NK-92 treated with Interleukin-12 subunit alpha and Interleukin-12 subunit beta, amount 100 ng/mL, for 24 hours (cell line): ENCODE measurements at regions not wholly inside any gene's neighbourhood (a gene's known extent, or its start where the extent isn't known, plus 50 kb on each side); places are given as distances from the start of the nearest gene placed in this dataset.
"Not testable (repeated sequence)": the region's sequence is repeated elsewhere in the genome, so short reads cannot be mapped to it uniquely, and the experiment has no call there.

Experiments used
- DNase-seq: peaks from one replicate; lab custom pipeline; 2025; lab: John Stamatoyannopoulos, UW

DNA sequence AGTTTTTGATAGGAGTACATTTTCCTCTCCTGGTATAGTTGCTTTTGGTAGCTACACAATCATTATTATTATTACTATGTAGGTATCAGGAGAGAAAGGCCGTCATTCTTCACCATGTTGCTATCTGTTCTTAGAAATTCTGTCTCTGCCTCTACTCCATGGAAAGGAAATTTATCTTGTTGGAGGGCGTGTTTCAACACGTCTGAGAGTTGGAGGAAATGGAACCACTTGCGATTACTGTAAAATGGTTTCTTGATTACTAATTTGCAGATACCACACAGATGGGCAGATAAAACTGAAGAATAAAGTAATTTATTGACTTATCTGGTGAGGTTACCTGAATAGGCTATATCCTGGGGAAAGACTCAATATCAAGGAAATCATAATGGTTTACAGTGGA lies 488.4 kb downstream of the NR2F2 start:
- DNase-seq: no peak

DNA sequence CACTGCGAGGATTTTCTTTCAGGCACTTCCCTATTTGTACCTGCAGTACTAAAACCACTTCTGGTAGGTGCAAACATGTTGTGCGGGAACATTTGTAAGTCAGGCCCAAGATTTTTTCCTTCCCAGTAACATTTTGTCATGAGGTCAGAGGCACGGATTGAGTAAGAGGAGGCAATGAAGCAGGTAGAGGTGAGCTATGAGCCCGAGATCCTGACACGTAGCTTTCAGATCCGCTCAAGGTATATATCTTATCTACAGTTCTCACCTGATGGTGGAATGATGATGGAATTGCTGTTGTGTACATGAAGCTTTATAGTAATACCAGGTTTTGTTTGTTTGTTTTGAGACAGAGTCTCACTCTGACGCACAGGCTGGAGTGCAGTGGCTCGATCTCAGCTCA lies 497.5 kb downstream of the NR2F2 start:
- no peak for DNase-seq

DNA sequence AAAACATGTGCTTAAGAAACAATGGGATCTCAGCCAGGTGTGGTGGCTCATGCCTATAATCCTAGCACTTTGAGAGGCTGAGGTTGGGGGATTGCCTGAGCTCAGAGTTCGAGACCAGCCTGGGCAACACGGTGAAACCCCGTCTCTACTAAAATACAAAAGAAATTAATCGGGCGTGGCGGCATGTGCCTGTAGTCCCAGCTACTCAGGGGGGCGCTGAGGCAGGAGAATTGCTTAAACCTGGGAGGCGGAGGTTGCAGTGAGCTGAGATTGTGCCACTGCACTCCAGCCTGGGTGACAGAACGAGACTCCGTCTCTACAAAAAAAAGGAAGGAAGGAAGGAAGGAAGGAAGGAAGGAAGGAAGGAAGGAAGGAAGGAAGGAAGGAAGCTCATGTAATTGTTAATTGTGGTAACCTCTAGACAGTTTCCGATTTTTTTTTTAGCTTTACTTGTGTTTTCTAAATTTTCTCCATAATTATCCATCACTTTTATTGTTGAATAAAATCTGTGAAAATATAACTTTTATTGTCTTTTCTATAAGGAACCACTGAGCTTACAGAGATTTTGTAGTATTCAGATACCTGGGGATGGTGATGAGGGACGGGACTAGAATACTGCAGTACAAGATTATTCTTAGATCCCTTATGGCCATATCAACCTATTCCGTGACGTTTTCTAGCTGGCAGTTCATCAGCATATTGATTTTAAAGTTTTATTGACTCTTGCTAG lies 506.9 kb downstream of the NR2F2 start:
- DNase-seq: no peak

DNA sequence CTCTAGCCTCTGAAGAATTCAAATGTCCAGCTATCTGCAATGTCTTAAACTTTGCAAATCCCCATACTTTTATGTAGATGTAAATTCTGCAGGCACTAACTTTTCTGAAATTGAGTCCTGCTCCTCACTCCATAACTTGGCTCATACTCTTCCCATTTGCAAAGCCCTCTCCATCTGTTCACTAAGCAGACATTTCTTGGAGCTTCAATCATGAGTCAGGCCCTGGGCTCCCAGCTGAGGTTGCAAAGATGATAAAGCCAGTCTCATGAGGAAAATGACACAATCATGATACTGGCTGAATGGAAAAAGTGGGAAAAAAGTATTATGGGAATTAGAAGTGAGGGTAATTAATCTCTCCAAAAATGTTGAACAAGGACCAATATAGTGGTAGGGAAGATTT lies 507.6 kb downstream of the NR2F2 start:
- no peak for DNase-seq

DNA sequence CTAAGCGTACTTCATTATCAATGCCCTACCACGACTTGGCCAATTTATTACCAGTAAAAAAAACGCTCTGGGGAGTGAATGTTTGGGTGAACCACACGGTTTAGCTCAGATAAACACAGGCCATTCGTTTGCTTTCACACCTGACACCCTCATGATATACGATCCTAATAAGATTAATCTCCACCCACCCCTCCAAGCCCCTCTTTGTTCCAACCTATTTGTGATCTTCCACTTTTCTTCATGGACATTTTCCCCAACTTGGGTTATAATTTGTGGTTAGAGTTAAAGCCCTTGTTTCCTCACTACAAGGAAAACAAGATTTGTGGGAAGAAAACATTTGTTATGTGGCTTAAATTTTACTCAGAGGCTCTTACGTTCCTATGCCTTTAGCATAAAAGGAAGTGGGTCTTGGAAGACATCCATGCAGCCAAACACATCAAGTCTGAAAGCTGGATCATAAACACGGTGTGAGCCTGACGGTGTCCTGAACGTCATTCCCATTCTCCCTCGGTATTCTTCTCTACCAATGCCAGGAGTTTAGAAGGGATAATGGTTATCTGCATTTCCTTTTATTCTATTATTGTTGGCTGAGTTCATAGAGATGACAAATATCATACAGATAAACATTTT lies 518.9 kb downstream of the NR2F2 start:
- DNase-seq: no peak

DNA sequence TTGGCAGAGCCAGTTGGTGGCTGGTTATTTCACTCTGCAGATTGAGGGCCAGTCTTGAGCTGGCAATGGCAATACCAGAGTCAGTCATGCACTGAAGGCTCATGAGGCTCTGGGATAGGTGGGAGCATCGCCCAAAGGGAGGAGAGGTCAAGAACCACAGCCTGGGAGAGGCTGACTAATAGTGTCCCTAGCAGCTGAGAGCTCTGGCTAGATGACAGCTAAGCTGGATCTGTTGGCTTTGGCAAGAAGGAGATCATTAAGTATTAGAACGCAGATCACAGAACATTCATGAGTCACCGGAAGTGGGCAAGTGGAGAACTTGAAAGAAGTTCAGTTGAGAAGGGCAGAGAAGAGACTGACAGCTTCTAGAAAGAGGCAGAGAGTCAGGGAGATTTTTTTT lies 521.1 kb downstream of the NR2F2 start:
- no peak for DNase-seq

DNA sequence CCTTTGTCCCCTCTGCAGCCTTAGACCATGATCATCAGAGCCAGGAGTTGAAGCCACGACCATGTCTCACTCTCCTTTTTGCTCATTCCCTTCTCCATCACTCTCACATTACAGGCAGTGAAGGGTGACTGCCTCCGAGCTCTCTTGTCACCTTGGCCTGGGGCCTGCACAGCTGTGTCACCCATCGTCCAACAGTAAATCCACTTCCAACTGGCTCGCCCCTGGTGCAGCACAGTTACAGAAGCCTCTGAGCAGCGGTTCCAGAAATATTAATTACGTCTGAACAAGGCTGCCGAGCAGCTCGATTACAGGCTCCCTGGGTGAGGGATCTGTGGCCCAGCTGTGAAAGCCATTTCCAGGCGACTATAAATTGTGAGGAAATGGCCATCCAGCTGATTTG lies 528.2 kb downstream of the NR2F2 start:
- DNase-seq: no peak

DNA sequence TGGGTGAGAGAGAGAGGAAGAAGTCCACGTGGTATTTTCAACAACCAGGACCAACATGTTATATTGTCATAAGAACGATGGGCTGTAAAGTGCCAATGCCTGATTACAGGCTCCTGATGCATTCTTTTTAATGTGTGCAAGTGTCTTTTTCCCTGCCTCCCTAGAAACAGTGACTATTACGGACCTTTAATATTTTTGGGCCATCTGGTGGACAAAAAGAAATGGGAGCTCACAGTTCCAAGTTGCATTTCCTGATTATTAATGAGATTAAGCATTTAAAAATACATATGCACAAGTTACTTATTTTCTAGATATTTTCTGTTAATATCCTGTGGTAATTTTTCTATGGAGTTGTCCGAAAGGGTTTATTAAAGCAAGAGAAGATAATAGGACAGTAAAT lies 530.2 kb downstream of the NR2F2 start:
- no peak for DNase-seq

DNA sequence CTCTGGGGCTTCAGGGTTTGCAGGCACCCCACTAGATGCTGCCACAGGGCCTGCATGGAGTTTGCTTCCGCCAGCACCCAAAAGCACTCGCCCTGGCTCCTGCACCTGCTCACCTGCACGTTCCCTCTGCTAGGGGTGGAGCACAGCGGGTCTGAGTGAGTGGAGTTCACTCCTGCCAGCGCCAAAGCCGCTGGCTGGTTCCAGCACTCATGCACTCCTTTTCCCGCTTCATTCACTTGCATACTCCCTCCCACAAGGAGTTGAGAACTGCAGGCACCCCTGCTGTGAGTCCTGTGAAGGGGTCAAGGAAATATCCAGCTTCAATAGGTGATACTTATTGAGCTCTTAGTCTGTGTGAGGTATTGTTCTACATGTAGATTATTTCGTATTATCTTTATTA lies 537.5 kb downstream of the NR2F2 start:
- DNase-seq: no peak

DNA sequence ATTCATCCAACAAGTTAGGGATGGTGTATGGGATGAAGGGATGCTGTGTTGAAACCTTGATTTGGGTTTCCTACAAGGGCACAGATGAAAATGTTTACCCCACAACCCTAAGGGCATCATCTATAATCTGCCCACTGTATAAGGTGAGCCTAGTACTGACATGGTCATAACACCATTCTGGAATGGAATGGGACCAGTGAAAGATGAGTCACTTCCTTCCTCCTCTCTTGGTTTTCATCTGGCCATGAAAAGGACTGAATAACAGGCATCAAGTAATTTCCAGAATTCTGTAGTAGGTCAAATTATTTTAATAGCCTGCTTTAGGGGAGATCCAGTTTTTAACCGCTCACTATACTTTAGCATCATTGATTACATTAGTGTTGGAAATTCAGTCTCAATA lies 538.6 kb downstream of the NR2F2 start:
- no peak for DNase-seq

DNA sequence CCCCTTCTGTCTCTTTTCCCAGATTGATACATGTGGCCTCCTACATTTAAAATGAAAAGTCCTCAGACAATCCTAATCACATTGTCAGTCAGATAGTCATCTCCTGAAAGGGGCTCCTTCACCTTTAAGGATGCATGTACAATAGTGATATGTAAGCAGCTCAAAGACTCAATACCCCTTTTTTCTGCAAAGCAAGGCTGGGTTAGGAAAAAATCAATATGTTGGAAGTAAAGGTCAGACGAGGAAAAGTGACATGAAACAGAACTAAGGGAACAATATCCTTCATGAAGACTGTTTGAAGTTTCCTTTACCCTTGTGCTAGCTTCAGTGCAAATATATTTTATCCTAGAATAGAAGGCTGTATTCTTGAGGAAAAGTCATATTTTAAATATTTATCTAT lies 539.3 kb downstream of the NR2F2 start:
- no peak for DNase-seq

DNA sequence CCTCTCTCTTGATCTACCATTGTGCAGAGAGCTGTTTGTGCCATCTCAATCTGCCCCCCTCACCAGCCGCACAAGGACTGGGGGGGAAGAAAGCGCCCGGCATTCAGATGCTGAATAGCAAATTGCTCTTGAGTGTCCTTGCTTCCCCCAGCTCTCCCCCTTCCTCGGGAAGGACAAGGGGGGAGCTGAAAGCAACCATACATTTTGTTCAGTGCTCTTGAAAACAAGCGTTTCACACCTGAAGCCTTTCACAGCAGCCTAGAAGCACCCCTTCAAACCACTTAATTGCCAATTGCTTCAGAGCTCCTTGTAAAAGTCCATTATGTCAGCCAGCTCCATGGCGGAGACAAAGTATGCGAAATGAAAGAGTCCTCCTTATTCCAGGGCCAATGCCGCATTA lies 540.1 kb downstream of the NR2F2 start:
- DNase-seq: no peak

DNA sequence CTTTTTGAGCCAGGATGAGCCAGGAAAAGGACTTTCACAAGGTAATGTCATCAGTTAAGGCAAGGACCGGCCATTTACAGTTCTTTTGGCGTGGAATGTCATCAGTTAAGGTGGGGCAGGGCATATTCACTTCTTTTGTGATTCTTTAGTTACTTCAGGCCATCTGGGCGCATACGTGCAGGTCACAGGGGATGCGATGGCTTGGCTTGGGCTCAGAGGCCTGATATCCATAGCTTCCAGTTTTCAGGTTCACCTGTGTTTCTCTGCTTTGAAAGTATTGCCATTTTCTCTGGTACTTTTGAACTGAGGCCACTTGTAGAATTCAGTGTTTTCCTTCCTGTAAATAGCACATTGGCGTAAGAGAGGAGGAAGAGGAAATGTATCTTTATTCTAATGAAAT lies 546.9 kb downstream of the NR2F2 start:
- DNase-seq: not testable (repeated sequence)

DNA sequence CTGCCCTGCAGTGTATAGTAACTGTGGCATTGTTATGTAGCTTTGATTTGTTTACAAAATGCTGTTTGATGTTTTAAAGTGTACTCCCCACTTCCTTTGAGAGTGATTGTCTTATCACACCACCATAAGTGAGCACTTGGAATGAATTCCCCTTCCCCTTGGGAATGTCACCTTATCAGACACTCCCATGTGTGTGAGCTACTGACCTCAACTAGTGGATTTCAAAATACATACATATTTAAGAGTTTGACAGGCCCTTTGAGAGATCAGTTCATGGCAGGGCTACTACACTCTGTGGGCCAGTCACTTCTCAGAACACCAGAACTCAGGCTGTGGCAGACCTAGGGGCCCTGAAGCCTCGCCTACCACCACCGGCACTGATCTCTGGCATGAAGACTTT lies 547.6 kb downstream of the NR2F2 start:
- DNase-seq: no peak

DNA sequence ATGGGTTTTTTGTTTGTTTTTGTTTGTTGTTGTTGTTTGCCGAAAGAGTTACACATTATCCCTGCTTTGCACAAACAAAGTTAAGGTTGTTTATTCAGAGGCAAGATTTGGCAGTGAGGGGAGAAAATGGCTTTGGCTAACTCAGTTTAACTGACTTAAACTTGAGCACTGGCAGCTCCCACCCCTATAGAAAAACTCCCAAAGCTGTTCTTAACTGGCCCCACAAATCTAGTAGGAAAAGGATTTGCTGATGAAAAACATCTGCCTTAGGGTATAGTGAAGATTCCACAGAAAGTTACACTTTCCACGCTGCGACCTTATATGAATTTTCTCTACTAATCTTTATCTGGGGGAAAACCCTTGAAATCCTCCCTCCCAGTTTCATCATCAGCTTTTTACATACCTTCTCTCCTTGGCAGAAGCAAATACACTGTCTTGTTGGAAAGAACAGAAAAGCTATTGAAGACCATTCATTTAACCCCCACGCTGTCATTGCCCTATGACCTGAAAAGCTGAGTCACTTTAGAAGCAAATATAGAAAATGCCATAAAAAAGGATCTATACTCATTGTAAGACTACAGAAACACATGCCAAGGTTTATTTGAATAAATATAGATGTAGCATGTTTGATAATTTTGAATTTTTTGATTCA lies 551.7 kb downstream of the NR2F2 start:
- DNase-seq: no peak

DNA sequence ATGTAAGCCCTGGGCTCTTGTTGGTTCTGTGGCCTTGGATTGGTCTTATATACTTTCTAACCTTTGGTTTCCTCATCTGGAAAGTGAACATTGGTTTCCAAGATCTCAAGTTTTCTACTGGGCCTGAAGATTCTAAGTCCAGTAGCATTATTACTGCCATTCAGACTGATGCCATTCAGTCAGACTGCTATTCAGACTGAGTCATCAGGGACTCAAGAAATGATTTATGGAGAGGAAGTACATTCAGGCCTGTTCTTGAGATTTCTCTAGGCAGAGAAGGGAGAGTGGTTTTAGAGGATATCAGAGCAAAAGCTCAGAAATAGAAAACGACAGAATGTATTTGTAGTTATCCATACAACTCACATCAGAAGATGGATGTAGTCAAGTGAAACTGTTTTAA lies 557.2 kb downstream of the NR2F2 start:
- DNase-seq: no peak

DNA sequence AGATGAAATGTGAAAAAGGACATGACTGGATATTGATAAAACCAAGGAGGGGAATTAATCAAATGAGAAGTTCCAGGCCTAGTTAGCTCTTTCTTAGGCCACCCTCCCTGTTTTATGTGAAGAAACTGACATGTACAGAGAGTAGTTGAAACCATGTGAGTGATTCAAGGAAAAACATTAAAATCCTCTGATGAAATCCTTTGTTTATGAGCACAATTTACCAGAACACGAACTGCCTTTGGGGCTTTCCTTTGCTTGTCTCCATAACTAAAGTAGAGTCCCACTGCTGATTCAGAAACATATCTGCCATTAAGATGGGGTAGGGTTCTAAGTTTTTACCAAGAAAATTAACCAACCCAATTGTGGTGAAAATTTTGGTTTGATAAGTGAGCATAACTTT lies 558.3 kb downstream of the NR2F2 start:
- no peak for DNase-seq

DNA sequence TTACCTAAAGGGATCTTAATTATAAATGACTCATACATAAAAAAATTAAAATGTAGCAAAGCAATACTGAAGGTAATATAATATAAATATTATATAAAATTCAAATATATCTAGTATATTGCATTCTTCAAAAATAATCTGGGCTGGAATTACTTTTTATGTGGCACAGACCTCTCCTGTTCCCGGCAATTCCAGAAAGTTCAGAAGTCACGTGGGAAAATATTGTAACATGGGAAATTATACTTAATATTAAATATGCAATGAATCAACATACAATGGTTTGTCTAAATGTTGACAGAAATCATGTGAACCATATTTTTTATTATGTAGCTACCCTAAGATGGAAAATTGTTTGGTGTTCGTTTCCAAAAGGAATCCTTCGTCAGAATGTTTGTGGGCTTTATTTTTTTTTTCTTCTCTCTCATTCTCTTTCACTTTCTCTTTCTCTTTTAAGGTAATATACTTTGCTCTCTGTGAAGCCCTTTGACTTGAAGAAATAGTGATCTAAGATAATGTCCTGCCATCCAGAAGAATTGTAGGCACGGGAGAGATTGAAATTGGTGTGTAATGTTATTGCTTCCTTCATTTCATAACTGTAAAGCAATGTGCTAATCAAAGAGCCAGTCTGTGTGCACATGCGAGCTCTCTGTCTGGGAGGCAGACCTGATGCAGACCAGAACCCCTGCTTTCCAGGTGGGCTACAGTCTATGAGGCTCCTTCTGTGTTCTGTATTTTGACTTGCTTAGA lies 559.4 kb downstream of the NR2F2 start:
- no peak for DNase-seq

DNA sequence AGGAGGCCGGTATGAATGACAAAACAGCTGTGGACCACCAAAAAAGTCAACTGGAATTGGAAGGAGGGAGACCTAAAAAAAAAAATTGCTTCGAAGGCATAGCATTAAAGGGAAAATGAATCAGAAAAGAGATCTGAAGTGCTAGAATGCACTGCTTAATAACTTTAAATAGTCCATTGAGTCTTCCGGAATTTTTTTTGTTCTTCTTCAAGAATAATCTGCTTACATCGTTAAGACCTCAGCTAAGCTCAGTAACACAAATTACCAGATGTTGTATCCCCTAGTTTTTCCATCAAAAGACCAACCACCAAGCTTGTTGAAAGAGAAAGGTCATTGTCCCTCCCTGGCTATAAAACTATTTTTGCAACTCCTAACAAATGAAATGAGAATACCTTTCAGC lies 560.5 kb downstream of the NR2F2 start:
- no peak for DNase-seq

DNA sequence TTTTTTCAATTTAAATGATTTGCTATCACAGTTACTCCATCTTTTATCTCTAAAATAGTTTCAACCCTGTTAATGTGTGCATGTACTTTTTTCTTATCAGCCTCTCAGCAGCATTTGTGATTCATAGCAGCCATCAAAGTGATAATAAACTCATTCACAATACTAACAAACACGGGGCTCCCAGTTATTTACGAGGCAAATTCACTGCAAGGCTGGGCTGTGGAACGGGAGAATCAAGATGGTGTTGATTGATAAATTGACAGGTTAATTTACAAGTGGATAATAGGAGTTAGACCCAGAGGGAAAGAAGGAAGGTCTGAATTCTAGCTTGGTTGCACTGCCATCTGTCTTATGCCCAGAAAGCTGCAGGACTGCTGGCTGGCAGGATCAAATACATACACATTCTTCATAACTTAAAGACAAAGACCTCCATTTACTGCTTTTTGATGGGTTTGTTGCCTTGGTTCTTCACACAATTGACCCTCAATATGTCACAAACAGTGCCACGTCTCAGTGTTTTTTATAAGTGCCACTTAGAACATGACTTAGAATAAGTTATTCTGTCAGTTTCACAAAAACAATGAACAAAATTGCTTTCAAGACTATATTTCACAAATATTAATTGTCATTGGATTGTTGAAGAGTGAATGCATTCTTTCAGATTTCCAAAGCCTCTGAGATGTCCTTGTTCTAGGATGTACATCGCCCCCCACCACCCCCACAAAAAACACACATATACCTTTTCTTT lies 562.8 kb downstream of the NR2F2 start:
- no peak for DNase-seq

DNA sequence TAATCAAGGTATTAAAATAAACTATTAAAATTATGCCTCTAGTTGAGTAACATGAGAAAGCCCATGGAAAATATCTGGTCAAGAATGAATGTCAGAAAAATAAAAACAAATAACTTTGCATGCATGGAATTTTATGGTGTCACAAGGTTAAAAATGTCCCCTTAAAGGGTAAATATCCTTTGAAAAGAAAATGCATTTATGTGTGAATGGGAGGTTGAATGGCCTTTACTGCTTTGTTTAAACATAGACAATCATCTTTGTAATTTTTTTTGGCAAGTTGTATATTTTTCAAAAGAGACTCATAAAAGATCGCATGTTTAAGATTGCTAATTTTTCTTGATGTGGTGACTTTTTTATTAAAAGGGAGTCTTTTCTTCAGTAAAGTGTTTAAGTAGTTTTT lies 564.2 kb downstream of the NR2F2 start:
- no peak for DNase-seq

DNA sequence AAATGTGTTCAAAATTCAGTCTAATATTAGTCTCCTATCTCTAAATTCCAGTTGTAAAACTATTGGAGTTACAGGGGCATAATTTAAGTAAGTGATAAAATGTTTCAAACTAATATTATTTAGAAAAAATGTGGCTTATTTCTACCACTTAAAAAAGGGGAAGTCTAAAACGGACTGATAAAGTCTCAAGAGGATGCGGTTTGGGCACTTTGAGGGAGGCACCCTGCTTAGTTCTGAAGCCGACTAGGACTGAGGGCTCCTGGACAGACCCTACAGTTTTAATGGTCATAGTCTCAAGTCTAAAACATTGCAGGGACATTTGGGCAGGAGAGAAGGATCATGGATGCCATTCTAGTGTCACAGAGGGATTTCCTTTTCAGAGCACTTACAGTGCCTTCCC lies 566.3 kb downstream of the NR2F2 start:
- no peak for DNase-seq
